KMS-11 (cell line): ENCODE measurements at regions not wholly inside any gene's neighbourhood (a gene's known extent, or its start where the extent isn't known, plus 50 kb on each side); places are given as distances from the start of the nearest gene placed in this dataset.

Experiments
- H2AFZ ChIP-seq: fragments of 200-600 bp; sonication (generic); 2 replicates; pipeline ENCODE4 v1.6.1; 2016; ENCODE audit warnings: antibody characterized with exemption, mixed run types, low read depth
- H3K27ac ChIP-seq: fragments of 200-600 bp; sonication (generic); 2 replicates; pipeline ENCODE4 v1.6.1; 2016; ENCODE audit warnings: mild to moderate bottlenecking, mixed run types
- H3K27me3 ChIP-seq: fragments of 200-600 bp; sonication (generic); 2 replicates; pipeline ENCODE4 v1.6.1; 2017; ENCODE audit warnings: mild to moderate bottlenecking, low read depth, mixed run types, moderate library complexity; ENCODE audit not compliant: insufficient read depth
- H3K36me3 ChIP-seq: fragments of 200-600 bp; sonication (generic); 2 replicates; pipeline ENCODE4 v1.6.1; 2017; ENCODE audit warnings: mild to moderate bottlenecking, mixed run types; ENCODE audit not compliant: insufficient read depth
- H3K4me1 ChIP-seq: fragments of 200-600 bp; sonication (generic); 2 replicates; pipeline ENCODE4 v1.6.1; 2016; ENCODE audit warnings: mild to moderate bottlenecking, low read depth, mixed run types; ENCODE audit not compliant: poor library complexity, severe bottlenecking
- H3K4me2 ChIP-seq: fragments of 200-600 bp; sonication (generic); 2 replicates; pipeline ENCODE4 v1.7.0; 2016; ENCODE audit warnings: mild to moderate bottlenecking, mixed run types
- H3K4me3 ChIP-seq: fragments of 200-600 bp; sonication (generic); IDR thresholded peaks from 2 replicates; pipeline ENCODE4 v1.6.1; 2017; ENCODE audit warnings: low read depth, low read length, mixed read lengths; ENCODE audit not compliant: insufficient read depth
- H3K79me2 ChIP-seq: fragments of 200-600 bp; sonication (generic); 2 replicates; pipeline ENCODE4 v1.6.1; 2016; ENCODE audit warnings: low read depth, mixed run types; ENCODE audit not compliant: insufficient read depth
- H3K9ac ChIP-seq: fragments of 200-600 bp; sonication (generic); 2 replicates; pipeline ENCODE4 v1.6.1; 2016; ENCODE audit warnings: mild to moderate bottlenecking, mixed run types
- H4K20me1 ChIP-seq: fragments of 200-600 bp; sonication (generic); 2 replicates; pipeline ENCODE4 v1.6.1; 2016; ENCODE audit warnings: mild to moderate bottlenecking, mixed run types; ENCODE audit not compliant: insufficient read depth
- CTCF ChIP-seq: fragments of 200-600 bp; sonication (generic); conservative IDR thresholded peaks from 2 replicates; pipeline ENCODE4 v1.6.1; 2017; ENCODE audit warnings: low read depth, mild to moderate bottlenecking, antibody characterized with exemption, low read length, moderate library complexity, mixed read lengths

GRCh38 chr4:35800669-35801068, 443.6 kb downstream of the ARAP2 start:
- Histone ChIP-seq H3K4me3 (no peak overlapping the region), H2AFZ (no peak overlapping the region), H3K4me2 (no peak overlapping the region)

GRCh38 chr4:35802644-35803043, 441.7 kb downstream of the ARAP2 start:
- Histone ChIP-seq H3K4me1 (no peaks in the 10 kb centered on the region), H3K9ac (no peak overlapping the region)

More at GRCh38 chr4:35800669-35801068, 443.6 kb downstream of the ARAP2 start:
- Histone ChIP-seq H3K4me1 (no peaks in the 10 kb centered on the region), H4K20me1 (no peaks in the 10 kb centered on the region), H3K79me2 (no peaks in the 10 kb centered on the region), H3K27ac (no peak overlapping the region), H3K27me3 (no peaks in the 10 kb centered on the region), H3K9ac (no peak overlapping the region), H3K36me3 (no peaks in the 10 kb centered on the region)
- no peak for TF ChIP-seq CTCF

GRCh38 chr4:35818520-35818919, 425.8 kb downstream of the ARAP2 start:
- H3K27ac ChIP-seq, result no peak overlapping the region
- H2AFZ ChIP-seq, result no peak overlapping the region

More at GRCh38 chr4:35802644-35803043, 441.7 kb downstream of the ARAP2 start:
- Histone ChIP-seq H3K27me3 (no peaks in the 10 kb centered on the region), H2AFZ (no peak overlapping the region), H4K20me1 (no peaks in the 10 kb centered on the region), H3K36me3 (no peaks in the 10 kb centered on the region), H3K79me2 (no peaks in the 10 kb centered on the region), H3K4me3 (no peak overlapping the region), H3K27ac (no peak overlapping the region), H3K4me2 (no peak overlapping the region)
- no peak for TF ChIP-seq CTCF

GRCh38 chr4:35820003-35820402, 424.3 kb downstream of the ARAP2 start:
- Histone ChIP-seq H4K20me1 (no peaks in the 10 kb centered on the region), H3K4me3 (no peak overlapping the region), H3K4me1 (no peaks in the 10 kb centered on the region), H3K79me2 (no peaks in the 10 kb centered on the region), H2AFZ (no peak overlapping the region), H3K9ac (no peak overlapping the region), H3K27me3 (no peaks in the 10 kb centered on the region), H3K36me3 (no peaks in the 10 kb centered on the region), H3K4me2 (no peak overlapping the region), H3K27ac (no peak overlapping the region)
- TF ChIP-seq CTCF, result no peak

More at GRCh38 chr4:35818520-35818919, 425.8 kb downstream of the ARAP2 start:
- H3K27me3 ChIP-seq, result no peaks in the 10 kb centered on the region
- H3K4me2 ChIP-seq, result no peak overlapping the region
- H3K36me3 ChIP-seq, result no peaks in the 10 kb centered on the region
- no peaks in the 10 kb centered on the region for H4K20me1 ChIP-seq
- no peaks in the 10 kb centered on the region for H3K79me2 ChIP-seq
- TF ChIP-seq CTCF, result no peak
- H3K9ac ChIP-seq, result no peak overlapping the region
- no peaks in the 10 kb centered on the region for H3K4me1 ChIP-seq
- no peak overlapping the region for H3K4me3 ChIP-seq
